ENCODE measurements at regions not wholly inside any gene's neighbourhood (a gene's known extent, or its start where the extent isn't known, plus 50 kb on each side); places are given as distances from the start of the nearest gene placed in this dataset.
"Not testable (repeated sequence)": the region's sequence is repeated elsewhere in the genome, so short reads cannot be mapped to it uniquely, and the experiment has no call there.

DNA sequence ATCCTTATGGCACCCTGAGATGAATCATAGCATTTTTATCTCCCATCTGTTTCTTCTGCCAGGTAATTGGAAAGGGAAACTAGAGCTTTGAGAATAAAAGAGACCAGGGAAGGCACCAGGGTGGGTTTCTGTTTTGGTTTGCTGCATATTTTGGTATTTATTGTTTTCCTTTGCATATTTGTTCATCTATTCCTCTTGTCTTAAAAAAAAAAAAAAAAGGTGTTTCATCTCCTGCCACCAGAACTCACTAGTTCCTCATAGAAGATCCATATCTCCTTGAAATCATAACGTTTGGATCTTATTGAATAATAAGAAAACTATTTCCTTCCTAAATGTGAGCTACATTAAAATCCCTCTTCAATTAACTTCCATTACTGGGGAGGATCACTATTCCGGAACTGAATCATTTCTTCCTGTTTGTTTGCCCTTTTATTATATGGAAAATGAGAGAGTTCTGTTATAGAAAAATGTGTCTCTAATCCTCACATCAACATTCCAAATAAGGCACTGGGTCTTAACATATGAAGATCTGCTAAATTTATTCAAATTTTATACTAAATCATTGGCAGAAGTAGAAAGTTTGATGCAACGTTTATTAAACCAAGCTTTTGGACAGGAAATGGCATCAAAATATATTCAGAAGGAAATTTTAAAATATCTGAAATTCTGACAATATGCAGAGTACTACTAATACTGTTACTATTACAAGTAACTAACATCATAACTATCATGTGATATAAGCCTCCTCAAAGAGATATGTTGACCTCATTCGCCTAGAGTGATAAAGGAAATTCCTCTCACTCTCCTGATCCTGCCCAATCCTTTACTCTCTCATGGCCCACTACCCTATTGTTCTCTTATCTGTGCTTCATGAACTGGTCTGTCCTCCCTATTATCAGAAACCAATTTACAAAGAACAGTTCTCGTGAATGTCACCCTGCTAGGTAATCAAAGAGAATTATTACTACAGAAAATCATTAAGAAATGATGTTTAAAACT, 229.4 kb upstream of the RSPO3 start:
- TF ChIP-seq, protein P1, sequence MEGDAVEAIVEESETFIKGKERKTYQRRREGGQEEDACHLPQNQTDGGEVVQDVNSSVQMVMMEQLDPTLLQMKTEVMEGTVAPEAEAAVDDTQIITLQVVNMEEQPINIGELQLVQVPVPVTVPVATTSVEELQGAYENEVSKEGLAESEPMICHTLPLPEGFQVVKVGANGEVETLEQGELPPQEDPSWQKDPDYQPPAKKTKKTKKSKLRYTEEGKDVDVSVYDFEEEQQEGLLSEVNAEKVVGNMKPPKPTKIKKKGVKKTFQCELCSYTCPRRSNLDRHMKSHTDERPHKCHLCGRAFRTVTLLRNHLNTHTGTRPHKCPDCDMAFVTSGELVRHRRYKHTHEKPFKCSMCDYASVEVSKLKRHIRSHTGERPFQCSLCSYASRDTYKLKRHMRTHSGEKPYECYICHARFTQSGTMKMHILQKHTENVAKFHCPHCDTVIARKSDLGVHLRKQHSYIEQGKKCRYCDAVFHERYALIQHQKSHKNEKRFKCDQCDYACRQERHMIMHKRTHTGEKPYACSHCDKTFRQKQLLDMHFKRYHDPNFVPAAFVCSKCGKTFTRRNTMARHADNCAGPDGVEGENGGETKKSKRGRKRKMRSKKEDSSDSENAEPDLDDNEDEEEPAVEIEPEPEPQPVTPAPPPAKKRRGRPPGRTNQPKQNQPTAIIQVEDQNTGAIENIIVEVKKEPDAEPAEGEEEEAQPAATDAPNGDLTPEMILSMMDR (IDR thresholded peaks at IDR 0.05; ENCODE audit: insufficient read depth in 1 of 2, low read depth in 1 of 2, low read length in 1 of 2, severe bottlenecking in 1 of 2, unreplicated experiment in 1 of 2): no peak
- Mint-ChIP-seq H3K27me3 (ENCODE audit: insufficient read depth, unreplicated experiment) (no peaks in the 10 kb centered on the region), H3K27ac (ENCODE audit: unreplicated experiment) (peak overlapping the region; percentile 30), H3K4me3 (ENCODE audit: unreplicated experiment) (no peak overlapping the region), H3K9me3 (ENCODE audit: unreplicated experiment) (peaks cover 15% of the 10 kb centered on the region), H3K36me3 (ENCODE audit: insufficient read depth, unreplicated experiment) (no peaks in the 10 kb centered on the region), H3K4me1 (ENCODE audit: low read depth, unreplicated experiment) (peaks cover 17% of the 10 kb centered on the region)
- Histone ChIP-seq H3K9me3 (0 out of 2 replicates have a peak, but pooled peaks cover 4% of the 10 kb centered on the region), H3K4me3 (ENCODE audit: low read depth, low read length) (no peak overlapping the region), H3K36me3 (ENCODE audit: control insufficient read depth, insufficient read depth, low read length) (no peaks in the 10 kb centered on the region), H3K4me1 (peaks cover 20% of the 10 kb centered on the region), H3K27me3 (replicated peaks; ENCODE audit: control insufficient read depth, insufficient read depth, low read length) (no peaks in the 10 kb centered on the region)
- POLR2A ChIA-PET: no interaction called here
- CTCF ChIA-PET: interaction anchor here (0.5 kb wide), 1 partner anchor 830 kb away, joined by 3 read pairs; no protein-coding TSS in a partner anchor
- DNase-seq: peak in 1 of 2 experiments; percentile 2
- intact Hi-C loops (cut with micrococcal nuclease; ENCODE audit: unreplicated experiment): loop anchor here (2.0 kb wide), 1 partner anchor 54 kb away; no protein-coding TSS in a partner anchor
- BruUV-seq (replicated peaks): no TSS peak

DNA sequence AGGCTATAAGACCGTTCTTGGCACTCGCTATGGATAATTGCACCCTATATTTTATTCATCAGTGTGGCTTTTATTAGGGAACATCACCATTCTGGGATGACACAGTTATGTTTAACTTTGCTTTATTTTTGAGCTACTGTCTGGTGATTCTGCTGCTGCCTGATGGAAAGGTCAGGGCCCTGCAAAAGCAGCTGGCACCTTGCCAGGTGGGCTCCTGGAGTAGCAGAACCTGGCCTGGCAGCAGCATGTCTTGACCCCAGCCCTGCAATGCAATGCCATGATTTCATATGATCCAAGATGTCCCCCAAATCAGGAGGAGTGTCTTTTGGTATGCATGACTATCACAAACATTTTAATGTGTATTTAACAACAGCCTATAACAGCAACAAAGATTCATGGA, 228.4 kb upstream of the RSPO3 start:
- Mint-ChIP-seq H3K27me3 (ENCODE audit: insufficient read depth, unreplicated experiment) (no peaks in the 10 kb centered on the region), H3K4me1 (ENCODE audit: low read depth, unreplicated experiment) (peaks cover 17% of the 10 kb centered on the region), H3K27ac (ENCODE audit: unreplicated experiment) (no peak overlapping the region), H3K9me3 (ENCODE audit: unreplicated experiment) (peaks cover 19% of the 10 kb centered on the region), H3K36me3 (ENCODE audit: insufficient read depth, unreplicated experiment) (no peaks in the 10 kb centered on the region), H3K4me3 (ENCODE audit: unreplicated experiment) (no peak overlapping the region)
- TF ChIP-seq, protein P1 (IDR thresholded peaks at IDR 0.05; ENCODE audit: insufficient read depth in 1 of 2, low read depth in 1 of 2, low read length in 1 of 2, severe bottlenecking in 1 of 2, unreplicated experiment in 1 of 2): no peak
- POLR2A ChIA-PET: no interaction called here
- H3K27me3 ChIP-seq (replicated peaks; ENCODE audit: control insufficient read depth, insufficient read depth, low read length): no peaks in the 10 kb centered on the region
- no peak overlapping the region for H3K4me3 ChIP-seq (ENCODE audit: low read depth, low read length)
- no peaks in the 10 kb centered on the region for H3K36me3 ChIP-seq (ENCODE audit: control insufficient read depth, insufficient read depth, low read length)
- intact Hi-C loops (cut with micrococcal nuclease; ENCODE audit: unreplicated experiment): no loop called here
- DNase-seq: no peak
- 0 out of 2 replicates have a peak, but pooled peaks cover 4% of the 10 kb centered on the region for H3K9me3 ChIP-seq
- H3K4me1 ChIP-seq: peaks cover 20% of the 10 kb centered on the region
- CTCF ChIA-PET: interaction anchor here (0.5 kb wide), 1 partner anchor 831 kb away, joined by 3 read pairs; no protein-coding TSS in a partner anchor
- BruUV-seq (replicated peaks): no TSS peak

DNA sequence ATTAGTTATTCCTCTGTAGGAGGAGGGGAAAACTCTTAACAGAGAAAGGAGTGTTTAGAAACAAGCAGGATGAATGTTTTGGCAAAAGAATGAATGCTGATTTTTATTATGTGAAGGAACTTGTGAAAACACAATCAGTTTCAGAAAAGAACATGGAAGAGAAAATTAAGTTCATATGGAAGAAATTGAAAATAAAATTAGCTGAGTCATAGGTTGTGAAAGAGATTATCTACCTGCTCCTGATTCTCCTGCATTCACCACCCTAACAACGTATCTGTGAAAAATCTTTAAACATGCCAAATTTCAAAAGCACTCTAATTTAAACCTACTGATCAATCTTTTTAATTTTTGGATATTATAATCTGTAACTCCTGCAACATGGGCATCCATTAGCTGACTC, 227.3 kb upstream of the RSPO3 start:
- ChIA-PET POLR2A (no interaction called here), CTCF (no interaction called here)
- intact Hi-C loops (cut with micrococcal nuclease; ENCODE audit: unreplicated experiment): no loop called here
- peaks cover 19% of the 10 kb centered on the region for H3K9me3 Mint-ChIP-seq (ENCODE audit: unreplicated experiment)
- no TSS peak for BruUV-seq (replicated peaks)
- H3K27ac Mint-ChIP-seq (ENCODE audit: unreplicated experiment): no peak overlapping the region
- no peaks in the 10 kb centered on the region for H3K36me3 ChIP-seq (ENCODE audit: control insufficient read depth, insufficient read depth, low read length)
- H3K4me3 ChIP-seq (ENCODE audit: low read depth, low read length): no peak overlapping the region
- TF ChIP-seq, protein P1 (IDR thresholded peaks at IDR 0.05; ENCODE audit: insufficient read depth in 1 of 2, low read depth in 1 of 2, low read length in 1 of 2, severe bottlenecking in 1 of 2, unreplicated experiment in 1 of 2): no peak
- no peaks in the 10 kb centered on the region for H3K27me3 ChIP-seq (replicated peaks; ENCODE audit: control insufficient read depth, insufficient read depth, low read length)
- 0 out of 2 replicates have a peak, but pooled peaks cover 4% of the 10 kb centered on the region for H3K9me3 ChIP-seq
- no peaks in the 10 kb centered on the region for H3K36me3 Mint-ChIP-seq (ENCODE audit: insufficient read depth, unreplicated experiment)
- peaks cover 17% of the 10 kb centered on the region for H3K4me1 Mint-ChIP-seq (ENCODE audit: low read depth, unreplicated experiment)
- H3K27me3 Mint-ChIP-seq (ENCODE audit: insufficient read depth, unreplicated experiment): no peaks in the 10 kb centered on the region
- no peak for DNase-seq
- no peak overlapping the region for H3K4me3 Mint-ChIP-seq (ENCODE audit: unreplicated experiment)
- H3K4me1 ChIP-seq: peaks cover 20% of the 10 kb centered on the region

DNA sequence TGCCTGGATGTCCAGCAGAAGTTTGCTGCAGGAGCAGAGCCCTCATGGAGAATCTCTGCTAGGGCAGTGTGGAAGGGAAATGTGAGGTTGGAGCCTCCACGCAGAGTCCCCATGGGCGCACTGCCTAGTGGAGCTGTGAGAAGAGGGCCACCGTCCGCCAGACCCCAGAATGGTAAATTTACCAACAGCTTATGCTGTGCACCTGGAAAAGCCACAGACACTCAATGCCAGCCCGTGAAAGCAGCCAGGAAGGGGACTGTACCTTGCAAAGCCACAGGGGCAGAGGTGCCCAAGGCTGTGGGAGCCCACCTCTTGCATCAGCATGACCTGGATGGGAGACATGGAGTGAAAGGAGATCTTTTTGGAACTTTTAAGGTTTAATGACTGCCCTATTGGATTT, 225.6 kb upstream of the RSPO3 start:
- DNase-seq; CTCF ChIA-PET; POLR2A ChIA-PET; H3K36me3 Mint-ChIP-seq (ENCODE audit: insufficient read depth, unreplicated experiment); H3K4me3 Mint-ChIP-seq (ENCODE audit: unreplicated experiment); H3K27ac Mint-ChIP-seq (ENCODE audit: unreplicated experiment); intact Hi-C loops (cut with micrococcal nuclease; ENCODE audit: unreplicated experiment); H3K36me3 ChIP-seq (ENCODE audit: control insufficient read depth, insufficient read depth, low read length); H3K27me3 ChIP-seq (replicated peaks; ENCODE audit: control insufficient read depth, insufficient read depth, low read length); H3K27me3 Mint-ChIP-seq (ENCODE audit: insufficient read depth, unreplicated experiment); H3K4me3 ChIP-seq (ENCODE audit: low read depth, low read length); H3K4me1 Mint-ChIP-seq (ENCODE audit: low read depth, unreplicated experiment); H3K9me3 ChIP-seq; BruUV-seq (replicated peaks): not testable (repeated sequence)
- peaks cover 13% of the 10 kb centered on the region for H3K4me1 ChIP-seq
- peaks cover 19% of the 10 kb centered on the region for H3K9me3 Mint-ChIP-seq (ENCODE audit: unreplicated experiment)

Data from Caco-2 (cell line).